LNCAP (cell line): ENCODE measurements at regions not wholly inside any gene's neighbourhood (a gene's known extent, or its start where the extent isn't known, plus 50 kb on each side); places are given as distances from the start of the nearest gene placed in this dataset.

Source experiments
- CTCF ChIP-seq: fragments of 450-650 bp; IDR thresholded peaks from 2 replicates; pipeline ENCODE4 v1.5.1; 2017; ENCODE audit warnings: mild to moderate bottlenecking

- no peak for TF ChIP-seq CTCF
These were observed 92.6 kb upstream of the AKIP1 start for GRCh38 chr11:8818421-8818820.

DNA sequence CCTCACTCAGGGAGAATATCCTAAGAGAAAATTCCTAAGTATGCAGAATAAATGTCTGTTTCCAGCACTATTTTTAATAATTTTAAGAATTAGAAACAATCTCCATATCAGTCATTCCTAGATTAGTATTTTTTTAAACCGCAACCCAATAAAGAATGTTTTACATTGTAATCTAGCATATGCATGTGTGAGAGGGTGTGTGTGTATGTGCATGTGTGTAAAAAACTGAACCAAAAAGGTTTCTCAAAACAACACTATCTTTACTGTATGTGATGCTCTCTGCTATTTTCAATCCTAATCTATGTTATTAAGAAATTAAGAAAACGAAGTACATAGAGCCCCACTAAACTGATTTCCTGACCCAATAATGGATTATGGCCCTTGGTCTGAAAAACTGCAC is 90.6 kb upstream of the AKIP1 start:
- no peak for TF ChIP-seq CTCF

DNA sequence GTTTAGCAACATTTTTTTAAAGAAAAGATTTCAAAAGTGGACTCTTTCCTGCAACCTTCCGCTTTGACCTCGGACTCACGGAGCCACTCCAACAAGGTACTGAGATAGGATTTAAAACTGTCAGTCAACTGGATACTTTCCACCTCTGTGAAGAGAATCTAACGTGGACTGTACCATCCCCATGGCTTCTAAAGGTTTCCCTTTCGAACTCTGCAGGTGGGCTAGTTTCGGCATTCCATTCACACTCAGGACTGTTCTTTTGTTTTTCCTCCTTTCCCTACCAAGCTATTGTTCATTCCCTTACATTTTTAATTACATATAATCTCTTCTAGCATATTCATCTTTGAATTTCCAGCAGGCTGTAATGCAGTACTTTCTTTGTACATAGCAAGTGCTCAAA is 88.5 kb upstream of the AKIP1 start:
- no peak for TF ChIP-seq CTCF

DNA sequence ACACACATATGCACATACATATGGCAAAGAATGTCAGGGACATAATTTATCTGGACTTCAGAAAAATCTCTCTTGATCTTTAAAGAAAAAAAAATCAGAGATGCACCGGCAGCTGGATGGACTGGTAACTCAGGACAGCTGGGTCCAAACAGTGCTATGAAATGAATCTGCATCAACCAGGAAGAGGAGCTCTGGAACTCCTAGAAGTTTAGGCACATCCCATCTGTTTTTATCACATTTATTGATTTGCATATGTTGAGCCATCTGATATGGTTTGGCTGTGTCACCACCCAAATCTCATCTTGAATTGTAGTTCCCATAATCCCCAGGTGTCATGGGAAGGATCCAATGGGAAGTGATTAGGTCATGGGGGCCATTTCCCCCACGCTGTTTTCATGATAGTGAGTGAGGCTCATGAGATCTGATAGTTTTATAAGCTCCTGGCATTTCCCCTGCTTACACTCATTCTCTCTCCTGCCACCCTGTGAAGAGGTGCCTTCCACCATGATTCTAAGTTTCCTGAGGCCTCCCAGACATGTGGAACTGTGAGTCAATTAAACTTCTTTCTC is 87.7 kb upstream of the AKIP1 start:
- TF ChIP-seq CTCF = no peak

- TF ChIP-seq CTCF = no peak
These were observed 84.7 kb upstream of the AKIP1 start for GRCh38 chr11:8826139-8826786.

GRCh38 chr11:8826901-8827560 is 84.0 kb upstream of the AKIP1 start:
- TF ChIP-seq CTCF = no peak

- TF ChIP-seq CTCF = no peak
These were observed 82.9 kb upstream of the AKIP1 start for GRCh38 chr11:8828046-8828445.
